MM.1S (cell line): ENCODE measurements at regions not wholly inside any gene's neighbourhood (a gene's known extent, or its start where the extent isn't known, plus 50 kb on each side); places are given as distances from the start of the nearest gene placed in this dataset.

Experiments
- DNase-seq: peaks from one replicate; pipeline ENCODE4 v3.0.0-alpha.2; 2015
- H2AFZ ChIP-seq: fragments of 300-600 bp; sonication (generic); 2 replicates; pipeline ENCODE4 v1.6.0; 2016; ENCODE audit warnings: antibody characterized with exemption, low read length
- H3F3A ChIP-seq: fragments of 300-600 bp; sonication (generic); 2 replicates; pipeline ENCODE4 v1.6.1; 2016; ENCODE audit warnings: mild to moderate bottlenecking, antibody characterized with exemption, low read length, moderate library complexity, mixed read lengths; ENCODE audit not compliant: insufficient read depth
- H3K27ac ChIP-seq: fragments of 300-600 bp; sonication (generic); 2 replicates; pipeline ENCODE4 v1.5.1; 2016; ENCODE audit warnings: mild to moderate bottlenecking, low read length
- H3K27me3 ChIP-seq: fragments of 300-600 bp; sonication (generic); replicated peaks from 2 replicates; pipeline ENCODE4 v1.6.0; 2016; ENCODE audit warnings: low read length; ENCODE audit not compliant: insufficient read depth
- H3K36me3 ChIP-seq: fragments of 300-600 bp; sonication (generic); replicated peaks from 2 replicates; pipeline ENCODE4 v1.6.1; 2016; ENCODE audit warnings: mild to moderate bottlenecking, low read length, mixed read lengths; ENCODE audit not compliant: insufficient read depth
- H3K4me1 ChIP-seq: fragments of 300-600 bp; sonication (generic); 2 replicates; pipeline ENCODE4 v1.6.1; 2016; ENCODE audit warnings: low read length, mixed read lengths
- H3K4me2 ChIP-seq: fragments of 300-600 bp; sonication (generic); 2 replicates; pipeline ENCODE4 v1.6.0; 2016; ENCODE audit warnings: low read depth, low read length
- H3K4me3 ChIP-seq: fragments of 300-600 bp; sonication (generic); 2 replicates; pipeline ENCODE4 v1.5.1; 2016; ENCODE audit warnings: low read length, mixed read lengths
- H3K79me2 ChIP-seq: fragments of 300-600 bp; sonication (generic); 2 replicates; pipeline ENCODE4 v1.6.1; 2016; ENCODE audit warnings: mixed run types, low read length, mixed read lengths
- H3K9ac ChIP-seq: fragments of 300-600 bp; sonication (generic); 2 replicates; pipeline ENCODE4 v1.6.1; 2016; ENCODE audit warnings: low read length, mixed read lengths
- H3K9me2 ChIP-seq: fragments of 300-600 bp; sonication (generic); replicated peaks from 2 replicates; pipeline ENCODE4 v1.6.1; 2016; ENCODE audit warnings: mild to moderate bottlenecking, low read length, mixed read lengths; ENCODE audit not compliant: insufficient read depth
- H3K9me3 ChIP-seq: fragments of 300-600 bp; sonication (generic); replicated peaks from 2 replicates; pipeline ENCODE4 v1.6.1; 2016; ENCODE audit warnings: mild to moderate bottlenecking, low read length, mixed read lengths; ENCODE audit not compliant: insufficient read depth
- H4K20me1 ChIP-seq: fragments of 300-600 bp; sonication (generic); 2 replicates; pipeline ENCODE4 v1.6.1; 2016; ENCODE audit warnings: mild to moderate bottlenecking, low read length, moderate library complexity, mixed read lengths; ENCODE audit not compliant: insufficient read depth
- CTCF ChIP-seq: fragments of 300-600 bp; sonication (generic); IDR thresholded peaks from 2 replicates; pipeline ENCODE4 v1.5.1; 2016; ENCODE audit warnings: antibody characterized with exemption, low read length, mixed read lengths
- EZH2 ChIP-seq: fragments of 300-600 bp; sonication (generic); optimal IDR thresholded peaks from 2 replicates; pipeline ENCODE3; 2017; ENCODE audit warnings: low read depth, mild to moderate bottlenecking, antibody characterized with exemption, low read length, mixed read lengths
- EZH2phosphoT487 ChIP-seq: fragments of 300-600 bp; sonication (generic); IDR thresholded peaks from 2 replicates; pipeline ENCODE4 v1.6.1; 2018; ENCODE audit warnings: antibody characterized with exemption, low read length

- no peaks in the 10 kb centered on the region for H3K9me3 ChIP-seq
- TF ChIP-seq EZH2phosphoT487 (no peak), EZH2 (no peak), CTCF (no peak)
- H3K27ac ChIP-seq, result no peak overlapping the region
- no peaks in the 10 kb centered on the region for H3F3A ChIP-seq
- H2AFZ ChIP-seq, result no peak overlapping the region
- H3K9me2 ChIP-seq, result no peaks in the 10 kb centered on the region
- no peaks in the 10 kb centered on the region for H3K79me2 ChIP-seq
- DNase-seq, result no peak
- no peaks in the 10 kb centered on the region for H3K4me1 ChIP-seq
- no peak overlapping the region for H3K4me3 ChIP-seq
- no peak overlapping the region for H3K9ac ChIP-seq
- H3K36me3 ChIP-seq, result no peaks in the 10 kb centered on the region
- H3K4me2 ChIP-seq, result no peak overlapping the region
- H3K27me3 ChIP-seq, result no peaks in the 10 kb centered on the region
- H4K20me1 ChIP-seq, result no peaks in the 10 kb centered on the region
These were observed 556.8 kb downstream of the NSUN3 start for GRCh38 chr3:94619643-94620042.

GRCh38 chr3:94626573-94626972 lies 563.7 kb downstream of the NSUN3 start:
- H3K9me2 ChIP-seq, result no peaks in the 10 kb centered on the region
- no peak for DNase-seq
- H3K27me3 ChIP-seq, result no peaks in the 10 kb centered on the region
- H3F3A ChIP-seq, result no peaks in the 10 kb centered on the region
- no peaks in the 10 kb centered on the region for H3K36me3 ChIP-seq
- no peaks in the 10 kb centered on the region for H4K20me1 ChIP-seq
- no peak overlapping the region for H3K4me3 ChIP-seq
- no peak overlapping the region for H2AFZ ChIP-seq
- H3K79me2 ChIP-seq, result no peaks in the 10 kb centered on the region
- no peak overlapping the region for H3K27ac ChIP-seq
- no peaks in the 10 kb centered on the region for H3K9me3 ChIP-seq
- H3K9ac ChIP-seq, result no peak overlapping the region
- no peak overlapping the region for H3K4me2 ChIP-seq
- H3K4me1 ChIP-seq, result no peaks in the 10 kb centered on the region
- no peak for TF ChIP-seq EZH2phosphoT487
- no peak for TF ChIP-seq CTCF
- no peak for TF ChIP-seq EZH2

- no peak overlapping the region for H3K27ac ChIP-seq
- no peaks in the 10 kb centered on the region for H3K27me3 ChIP-seq
- no peaks in the 10 kb centered on the region for H3K4me1 ChIP-seq
- no peak overlapping the region for H3K4me2 ChIP-seq
- H3K36me3 ChIP-seq, result no peaks in the 10 kb centered on the region
- no peak for TF ChIP-seq EZH2
- no peak for TF ChIP-seq CTCF
- no peak for TF ChIP-seq EZH2phosphoT487
- no peaks in the 10 kb centered on the region for H3K79me2 ChIP-seq
- no peak for DNase-seq
- no peaks in the 10 kb centered on the region for H3F3A ChIP-seq
- H3K9ac ChIP-seq, result no peak overlapping the region
- no peak overlapping the region for H2AFZ ChIP-seq
- H3K4me3 ChIP-seq, result no peak overlapping the region
- no peaks in the 10 kb centered on the region for H3K9me2 ChIP-seq
- no peaks in the 10 kb centered on the region for H4K20me1 ChIP-seq
- no peaks in the 10 kb centered on the region for H3K9me3 ChIP-seq
These were observed 564.8 kb downstream of the NSUN3 start for GRCh38 chr3:94627689-94628088.
